HG02571 (cell line): ENCODE measurements at regions not wholly inside any gene's neighbourhood (a gene's known extent, or its start where the extent isn't known, plus 50 kb on each side); places are given as distances from the start of the nearest gene placed in this dataset.

Experiments
- ATAC-seq: cut with Tn5 transposase; IDR thresholded peaks from one replicate; pipeline ENCODE4 v1.9.1; 2021; ENCODE audit warnings: mild to moderate bottlenecking, moderate library complexity; ENCODE audit not compliant: unreplicated experiment

GRCh38 chr5:88489364-88489763 is 220.7 kb upstream of the TMEM161B start:
- no peak for ATAC-seq

- ATAC-seq = no peak
Observed at GRCh38 chr5:88488561-88488960, 219.9 kb upstream of the TMEM161B start.

GRCh38 chr5:88488130-88488529 is 219.5 kb upstream of the TMEM161B start:
- no peak for ATAC-seq

GRCh38 chr5:88487066-88487465 is 218.4 kb upstream of the TMEM161B start:
- ATAC-seq = no peak

- ATAC-seq = no peak
Observed at GRCh38 chr5:88486431-88486830, 217.8 kb upstream of the TMEM161B start.

- ATAC-seq = no peak
Observed at GRCh38 chr5:88485531-88485930, 216.9 kb upstream of the TMEM161B start.

GRCh38 chr5:88483964-88484672 is 215.5 kb upstream of the TMEM161B start:
- no peak for ATAC-seq

GRCh38 chr5:88480801-88481499 is 212.3 kb upstream of the TMEM161B start:
- ATAC-seq = no peak

- ATAC-seq = no peak
Observed at GRCh38 chr5:88480245-88480644, 211.6 kb upstream of the TMEM161B start.

- ATAC-seq = no peak
Observed at GRCh38 chr5:88474574-88474973, 205.9 kb upstream of the TMEM161B start.

- ATAC-seq = no peak
Observed at GRCh38 chr5:88470745-88471144, 202.1 kb upstream of the TMEM161B start.

GRCh38 chr5:88459971-88460370 is 191.3 kb upstream of the TMEM161B start:
- no peak for ATAC-seq

- no peak for ATAC-seq
Observed at GRCh38 chr5:88452820-88453219, 184.2 kb upstream of the TMEM161B start.

- ATAC-seq = no peak
Observed at GRCh38 chr5:88450239-88450638, 181.6 kb upstream of the TMEM161B start.

- ATAC-seq = no peak
Observed at GRCh38 chr5:88438006-88438405, 169.4 kb upstream of the TMEM161B start.

- ATAC-seq = no peak
Observed at GRCh38 chr5:88436290-88436689, 167.6 kb upstream of the TMEM161B start.

- ATAC-seq = no peak
Observed at GRCh38 chr5:88428633-88429032, 160.0 kb upstream of the TMEM161B start.

- no peak for ATAC-seq
Observed at GRCh38 chr5:88426441-88426840, 157.8 kb upstream of the TMEM161B start.

GRCh38 chr5:88425124-88425523 is 156.5 kb upstream of the TMEM161B start:
- no peak for ATAC-seq

- no peak for ATAC-seq
Observed at GRCh38 chr5:88419931-88420330, 151.3 kb upstream of the TMEM161B start.

GRCh38 chr5:88407341-88407740 is 138.7 kb upstream of the TMEM161B start:
- ATAC-seq = no peak

- no peak for ATAC-seq
Observed at GRCh38 chr5:88405783-88406182, 137.1 kb upstream of the TMEM161B start.

GRCh38 chr5:88404405-88404804 is 135.8 kb upstream of the TMEM161B start:
- ATAC-seq = no peak
